Smooth muscle cell (in vitro differentiated cells): ENCODE measurements at regions not wholly inside any gene's neighbourhood (a gene's known extent, or its start where the extent isn't known, plus 50 kb on each side); places are given as distances from the start of the nearest gene placed in this dataset.

Experiments
- DNase-seq: peaks from one replicate; lab custom pipeline; 2025; ENCODE audit not compliant: unreplicated experiment; lab: John Stamatoyannopoulos, UW
- H2AFZ ChIP-seq: fragments of 200-600 bp; sonication (generic); 2 replicates; pipeline ENCODE4 v1.6.0; 2016; ENCODE audit warnings: antibody characterized with exemption, low read depth, mild to moderate bottlenecking
- H3F3A ChIP-seq: fragments of 200-600 bp; sonication (generic); 2 replicates; pipeline ENCODE4 v1.6.0; 2017; ENCODE audit warnings: antibody characterized with exemption, low read depth
- H3K27ac ChIP-seq: fragments of 200-600 bp; sonication (generic); 2 replicates; pipeline ENCODE4 v1.5.1; 2016; ENCODE audit warnings: low read depth, mild to moderate bottlenecking
- H3K27me3 ChIP-seq: fragments of 200-600 bp; sonication (generic); 2 replicates; pipeline ENCODE4 v1.6.1; 2016; ENCODE audit warnings: low read depth, mild to moderate bottlenecking
- H3K36me3 ChIP-seq: fragments of 200-600 bp; sonication (generic); 2 replicates; pipeline ENCODE4 v1.5.1; 2016; ENCODE audit warnings: low read depth
- H3K4me1 ChIP-seq: fragments of 200-600 bp; sonication (generic); 2 replicates; pipeline ENCODE4 v1.5.1; 2016; ENCODE audit warnings: low read depth
- H3K4me2 ChIP-seq: fragments of 200-600 bp; sonication (generic); 2 replicates; pipeline ENCODE4 v1.6.0; 2016; ENCODE audit warnings: mild to moderate bottlenecking
- H3K4me3 ChIP-seq: fragments of 200-600 bp; sonication (generic); 2 replicates; pipeline ENCODE4 v1.5.1; 2016; ENCODE audit warnings: mild to moderate bottlenecking
- H3K79me2 ChIP-seq: fragments of 200-600 bp; sonication (generic); 2 replicates; pipeline ENCODE4 v1.6.0; 2016; ENCODE audit warnings: low read depth, mild to moderate bottlenecking
- H3K9ac ChIP-seq: fragments of 200-600 bp; sonication (generic); 2 replicates; pipeline ENCODE4 v1.6.0; 2016; ENCODE audit warnings: low read depth
- H3K9me3 ChIP-seq: fragments of 200-600 bp; sonication (generic); replicated peaks from 2 replicates; pipeline ENCODE4 v1.5.1; 2016; ENCODE audit warnings: low read depth
- H4K20me1 ChIP-seq: fragments of 200-600 bp; sonication (generic); 2 replicates; pipeline ENCODE4 v1.6.0; 2016; ENCODE audit warnings: low read depth
- CTCF ChIP-seq: fragments of 200-600 bp; sonication (generic); IDR thresholded peaks from 2 replicates; pipeline ENCODE4 v1.5.1; 2017; ENCODE audit warnings: borderline replicate concordance, mild to moderate bottlenecking, antibody characterized with exemption; ENCODE audit not compliant: insufficient read depth, poor library complexity, severe bottlenecking
- WGBS: methylation state at CpG from one replicate; pipeline ENCODE4 v1.1.7; 2016; ENCODE audit warnings: low lambda C conversion rate; 5-methylcytosine and 5-hydroxymethylcytosine counted together

- Histone ChIP-seq H3K4me2 (peak overlapping the region; percentile 38), H3K36me3 (no peaks in the 10 kb centered on the region), H3K27me3 (no peaks in the 10 kb centered on the region), H3K27ac (peak overlapping the region; percentile 38), H3K4me1 (peaks cover 5% of the 10 kb centered on the region), H3K79me2 (no peaks in the 10 kb centered on the region), H3K9me3 (no peaks in the 10 kb centered on the region), H4K20me1 (no peaks in the 10 kb centered on the region), H3K9ac (no peak overlapping the region), H3F3A (peaks cover 28% of the 10 kb centered on the region), H3K4me3 (no peak overlapping the region), H2AFZ (no peak overlapping the region)
- DNase-seq = no peak
- no peak for TF ChIP-seq CTCF
- 100% methylated on average over 2 of the region's 2 CpGs for WGBS
Measured at GRCh38 chr5:9784231-9784630, 154.1 kb upstream of the TAS2R1 start.

- no peak for DNase-seq
- no peaks in the 10 kb centered on the region for H3K9me3 ChIP-seq
- H3K27me3 ChIP-seq = no peaks in the 10 kb centered on the region
- H3K27ac ChIP-seq = peak overlapping the region; percentile 38
- TF ChIP-seq CTCF = no peak
- no peak overlapping the region for H3K9ac ChIP-seq
- H3K36me3 ChIP-seq = no peaks in the 10 kb centered on the region
- no peak overlapping the region for H2AFZ ChIP-seq
- H3F3A ChIP-seq = peaks cover 28% of the 10 kb centered on the region
- peak overlapping the region; percentile 38 for H3K4me2 ChIP-seq
- H3K4me3 ChIP-seq = no peak overlapping the region
- no peaks in the 10 kb centered on the region for H4K20me1 ChIP-seq
- no peaks in the 10 kb centered on the region for H3K79me2 ChIP-seq
- H3K4me1 ChIP-seq = peaks cover 5% of the 10 kb centered on the region
- 4% methylated on average over 7 of the region's 7 CpGs for WGBS
Measured at GRCh38 chr5:9782826-9783560, 152.8 kb upstream of the TAS2R1 start.

- Histone ChIP-seq H3F3A (peaks cover 28% of the 10 kb centered on the region), H4K20me1 (no peaks in the 10 kb centered on the region), H3K4me3 (no peak overlapping the region), H3K4me1 (peaks cover 5% of the 10 kb centered on the region), H3K27me3 (no peaks in the 10 kb centered on the region), H3K79me2 (no peaks in the 10 kb centered on the region), H3K27ac (peak overlapping the region; percentile 38), H2AFZ (no peak overlapping the region), H3K36me3 (no peaks in the 10 kb centered on the region), H3K4me2 (peak overlapping the region; percentile 38), H3K9ac (no peak overlapping the region), H3K9me3 (no peaks in the 10 kb centered on the region)
- TF ChIP-seq CTCF = no peak
- WGBS = 28% methylated on average over 1 of the region's 1 CpG
- DNase-seq = no peak
Measured at GRCh38 chr5:9781890-9782289, 151.7 kb upstream of the TAS2R1 start.

- Histone ChIP-seq H3K4me1 (peaks cover 5% of the 10 kb centered on the region), H3K9ac (no peak overlapping the region), H3F3A (peaks cover 28% of the 10 kb centered on the region), H3K4me3 (no peak overlapping the region), H3K9me3 (no peaks in the 10 kb centered on the region), H3K27ac (peak overlapping the region; percentile 22), H3K4me2 (no peak overlapping the region), H3K36me3 (no peaks in the 10 kb centered on the region), H2AFZ (no peak overlapping the region), H3K79me2 (no peaks in the 10 kb centered on the region), H3K27me3 (no peaks in the 10 kb centered on the region), H4K20me1 (no peaks in the 10 kb centered on the region)
- WGBS = 51% methylated on average over 2 of the region's 2 CpGs
- no peak for DNase-seq
- TF ChIP-seq CTCF = no peak
Measured at GRCh38 chr5:9781275-9781674, 151.1 kb upstream of the TAS2R1 start.
